ENCODE measurements at regions not wholly inside any gene's neighbourhood (a gene's known extent, or its start where the extent isn't known, plus 50 kb on each side); places are given as distances from the start of the nearest gene placed in this dataset.
A peak's percentile ranks its signal among the peaks of the same experiment; 100 is the strongest.

GRCh38 chr2:2650608-2651375, 319.7 kb upstream of the MYT1L start:
- 79 to 96% (median 92%) methylated on average over 10 to 20 of the region's 20 CpGs for WGBS, 4 donors
- Histone ChIP-seq H3K4me3 (no peak overlapping the region), H3K27ac (no peak overlapping the region), H3K9me3 (replicated peaks in 1 of 3) (no peaks in the 10 kb centered on the region), H3K27me3 (no peaks in the 10 kb centered on the region), H3K4me1 (replicated peaks in 1 of 2) (peaks cover 0 to 5% of the 10 kb centered on the region in 2 donors), H3K36me3 (replicated peaks in 1 of 2) (no peaks in the 10 kb centered on the region)
- DNase-seq = peak in 1 of 7 donors; percentile 30
- no peak for TF ChIP-seq CTCF (IDR thresholded peaks at IDR 0.05)
- no peak for TF ChIP-seq POLR2A (IDR thresholded peaks at IDR 0.05)
- intact Hi-C loops (cut with DNase I) = no loop called here

DNA sequence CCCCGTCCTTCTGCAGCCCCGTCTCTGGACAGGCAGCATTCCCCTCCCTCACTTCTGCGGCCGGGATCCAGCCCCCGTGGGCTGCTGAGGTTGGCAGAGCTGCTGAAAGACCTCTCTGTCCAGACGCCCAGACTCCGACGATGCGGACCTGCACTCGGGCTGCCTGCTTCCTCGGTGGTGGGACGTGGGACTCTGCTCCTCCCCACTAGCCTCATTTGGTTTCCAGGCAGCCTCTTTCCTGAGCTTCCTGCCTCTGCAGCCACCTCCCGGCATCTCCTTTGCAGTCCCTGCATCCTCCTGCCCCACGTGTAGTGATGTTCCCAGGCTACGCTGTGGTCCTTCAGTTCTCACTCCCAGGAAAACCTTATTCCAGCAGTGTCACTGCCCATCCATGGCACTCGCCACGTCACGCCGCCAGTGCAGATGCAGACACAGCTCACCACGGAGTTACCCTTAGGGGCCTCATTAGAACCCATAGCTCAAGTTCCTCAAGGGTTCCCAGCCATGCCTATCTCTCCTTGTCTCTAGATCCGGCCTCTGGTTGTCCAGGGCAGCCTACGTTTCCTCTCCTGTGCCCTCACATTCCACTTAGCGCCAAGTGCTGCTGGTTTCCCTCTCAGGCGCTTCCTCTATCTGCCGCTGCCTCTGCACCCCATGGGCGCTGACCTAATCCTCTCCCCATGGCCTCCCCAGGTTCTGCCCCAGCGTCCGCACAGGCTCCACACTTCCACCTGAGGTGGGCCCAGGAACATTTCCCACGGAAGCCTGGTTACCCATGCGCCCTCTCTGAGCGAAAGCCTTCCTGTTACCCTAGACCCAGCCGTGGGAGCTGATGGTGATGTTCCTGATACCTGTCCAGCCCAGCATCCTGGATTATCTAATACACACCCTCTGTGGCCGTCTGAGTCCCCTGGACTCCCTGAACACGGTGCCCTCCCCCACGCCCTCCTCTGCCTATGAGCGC, 318.3 kb upstream of the MYT1L start:
- Histone ChIP-seq H3K4me1 (replicated peaks in 1 of 2) (peaks cover 0 to 5% of the 10 kb centered on the region in 2 donors), H3K36me3 (replicated peaks in 1 of 2) (no peaks in the 10 kb centered on the region), H3K4me3 (no peak overlapping the region), H3K9me3 (replicated peaks in 1 of 3) (no peaks in the 10 kb centered on the region), H3K27ac (no peak overlapping the region), H3K27me3 (no peaks in the 10 kb centered on the region)
- peak in 1 of 7 donors; percentile 27 for DNase-seq
- TF ChIP-seq CTCF (IDR thresholded peaks at IDR 0.05) (no peak), POLR2A (IDR thresholded peaks at IDR 0.05) (no peak)
- WGBS, 4 donors = 79 to 83% (median 82%) methylated on average over 31 to 36 of the region's 36 CpGs
- intact Hi-C loops (cut with DNase I) = no loop called here

DNA sequence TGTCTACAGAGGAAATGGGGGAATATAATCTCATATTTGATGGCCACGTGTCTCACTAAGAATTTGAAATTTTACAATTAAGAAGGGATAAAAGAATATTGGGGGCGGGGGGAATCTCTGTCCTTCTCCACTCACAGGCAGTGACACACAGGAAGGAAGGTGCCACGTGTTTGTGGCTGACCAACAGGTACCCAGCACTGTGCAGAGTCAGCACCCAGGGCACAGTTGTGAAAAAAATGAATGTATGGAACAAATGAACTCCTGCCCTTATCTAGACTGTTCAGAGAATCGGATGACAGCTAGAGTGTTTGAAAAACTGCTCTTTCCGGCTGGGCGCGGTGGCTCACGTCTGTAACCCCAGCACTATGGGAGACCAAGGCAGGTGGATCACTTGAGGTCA, 317.0 kb upstream of the MYT1L start:
- TF ChIP-seq POLR2A (IDR thresholded peaks at IDR 0.05) (no peak), CTCF (IDR thresholded peaks at IDR 0.05) (no peak)
- DNase-seq = peak in 1 of 7 donors; percentile 27
- H3K36me3 ChIP-seq (replicated peaks in 1 of 2) = no peaks in the 10 kb centered on the region
- H3K4me3 ChIP-seq = no peak overlapping the region
- no peaks in the 10 kb centered on the region for H3K27me3 ChIP-seq
- H3K4me1 ChIP-seq (replicated peaks in 1 of 2) = peaks cover 0 to 5% of the 10 kb centered on the region in 2 donors
- intact Hi-C loops (cut with DNase I) = no loop called here
- no peak overlapping the region for H3K27ac ChIP-seq
- no peaks in the 10 kb centered on the region for H3K9me3 ChIP-seq (replicated peaks in 1 of 3)
- WGBS, 4 donors = 79 to 93% (median 86%) methylated on average over 8 of the region's 8 CpGs

- Histone ChIP-seq H3K9me3 (replicated peaks in 1 of 3) (no peaks in the 10 kb centered on the region), H3K4me1 (replicated peaks in 1 of 2) (no peaks in the 10 kb centered on the region), H3K4me3 (no peak overlapping the region), H3K27ac (no peak overlapping the region), H3K36me3 (replicated peaks in 1 of 2) (no peaks in the 10 kb centered on the region), H3K27me3 (no peaks in the 10 kb centered on the region)
- WGBS, 4 donors = 83 to 92% (median 86%) methylated on average over 8 to 9 of the region's 9 CpGs
- DNase-seq = peak in 1 of 7 donors; percentile 20
- intact Hi-C loops (cut with DNase I) = no loop called here
- no peak for TF ChIP-seq POLR2A (IDR thresholded peaks at IDR 0.05)
- no peak for TF ChIP-seq CTCF (IDR thresholded peaks at IDR 0.05)
Measured at GRCh38 chr2:2647141-2647541, 316.1 kb upstream of the MYT1L start.
